Mucosa of descending colon (tissue), 3 donors: ENCODE measurements at regions not wholly inside any gene's neighbourhood (a gene's known extent, or its start where the extent isn't known, plus 50 kb on each side); places are given as distances from the start of the nearest gene placed in this dataset.

Experiments
- ATAC-seq: fragments of 200-7000 bp; cut with Tn5 transposase; one replicate; pipeline ENCODE4 v1.9.1; 2020; ENCODE audit warnings: mild to moderate bottlenecking, moderate library complexity
- DNase-seq, 3 donors: peaks; one replicate each; pipeline ENCODE4 v3.0.0-alpha.2; 2020
- H3K36me3 ChIP-seq: fragments of 200-600 bp; one replicate; pipeline ENCODE4 v1.8.0; 2021; ENCODE audit warnings: low read depth, mild to moderate bottlenecking
- H3K4me1 ChIP-seq: fragments of 200-600 bp; one replicate; pipeline ENCODE4 v1.8.0; 2021; ENCODE audit warnings: low read depth, mild to moderate bottlenecking
- H3K4me3 ChIP-seq: fragments of 200-600 bp; one replicate; pipeline ENCODE4 v1.8.0; 2021; ENCODE audit warnings: mild to moderate bottlenecking
- H3K9me3 ChIP-seq: fragments of 200-600 bp; one replicate; pipeline ENCODE4 v1.8.0; 2021; ENCODE audit warnings: mild to moderate bottlenecking
- CTCF ChIP-seq: fragments of 200-600 bp; IDR thresholded peaks from one replicate; pipeline ENCODE4 v1.8.0; 2022; ENCODE audit warnings: antibody characterized with exemption, mild to moderate bottlenecking
- intact Hi-C, 2 donors: fragments of 100-400 bp; cut with DNase I in 1 of 2; cut with micrococcal nuclease in 1 of 2; formaldehyde crosslinking; loops; one replicate each; pipeline versions ENCODE4 v1.11.0 to v1.11.1; 2022; cut with DNase I, micrococcal nuclease
- donor health status: DM: no; HTN: no; CAD: no; lungs with moderate emphysema.
- donor health status: DM: no; HTN: no; CAD: no.
- donor health status: DM: no; HTN: yes; CAD: no.

- peak in 1 of 3 donors; percentile 49 for DNase-seq
These were observed 525.6 kb downstream of the XYLT1 start for GRCh38 chr16:16945207-16945606.

GRCh38 chr16:16956376-16956775 is 514.4 kb downstream of the XYLT1 start:
- Histone ChIP-seq H3K9me3 (no peaks in the 10 kb centered on the region), H3K36me3 (no peaks in the 10 kb centered on the region), H3K4me3 (no peak overlapping the region), H3K4me1 (no peaks in the 10 kb centered on the region)
- no peak for ATAC-seq
- no peak for DNase-seq
- intact Hi-C loops, result no loop called here
- no peak for TF ChIP-seq CTCF

More at GRCh38 chr16:16945207-16945606, 525.6 kb downstream of the XYLT1 start:
- Histone ChIP-seq H3K36me3 (no peaks in the 10 kb centered on the region), H3K4me1 (no peaks in the 10 kb centered on the region), H3K9me3 (no peaks in the 10 kb centered on the region), H3K4me3 (no peak overlapping the region)
- ATAC-seq, result peak; percentile 62
- TF ChIP-seq CTCF, result no peak
- intact Hi-C loops, result no loop called here

GRCh38 chr16:16960785-16961184 is 510.0 kb downstream of the XYLT1 start:
- intact Hi-C loops, result no loop called here
- Histone ChIP-seq H3K36me3 (no peaks in the 10 kb centered on the region), H3K9me3 (no peaks in the 10 kb centered on the region), H3K4me3 (no peak overlapping the region), H3K4me1 (no peaks in the 10 kb centered on the region)
- TF ChIP-seq CTCF, result no peak
- DNase-seq, result no peak
- no peak for ATAC-seq

GRCh38 chr16:16966439-16966838 is 504.3 kb downstream of the XYLT1 start:
- ATAC-seq (no peak), DNase-seq (no peak)
- Histone ChIP-seq H3K36me3 (no peaks in the 10 kb centered on the region), H3K4me3 (no peak overlapping the region), H3K4me1 (no peaks in the 10 kb centered on the region), H3K9me3 (no peaks in the 10 kb centered on the region)
- intact Hi-C loops, result no loop called here
- no peak for TF ChIP-seq CTCF

GRCh38 chr16:16971042-16971441 is 499.7 kb downstream of the XYLT1 start:
- Histone ChIP-seq H3K4me3 (no peak overlapping the region), H3K36me3 (no peaks in the 10 kb centered on the region), H3K4me1 (peaks cover 21% of the 10 kb centered on the region), H3K9me3 (no peaks in the 10 kb centered on the region)
- intact Hi-C loops, result no loop called here
- DNase-seq (no peak), ATAC-seq (no peak)
- TF ChIP-seq CTCF, result no peak

- DNase-seq, result no peak
- H3K4me3 ChIP-seq, result no peak overlapping the region
- peaks cover 22% of the 10 kb centered on the region for H3K4me1 ChIP-seq
- TF ChIP-seq CTCF, result no peak
- no peak for ATAC-seq
- no peaks in the 10 kb centered on the region for H3K36me3 ChIP-seq
- intact Hi-C loops, result no loop called here
- no peaks in the 10 kb centered on the region for H3K9me3 ChIP-seq
These were observed 497.9 kb downstream of the XYLT1 start for GRCh38 chr16:16972831-16973230.
